Anterior cingulate cortex (tissue), 58 donors: ENCODE measurements at regions not wholly inside any gene's neighbourhood (a gene's known extent, or its start where the extent isn't known, plus 50 kb on each side); places are given as distances from the start of the nearest gene placed in this dataset.
A peak's percentile ranks its signal among the peaks of the same experiment; 100 is the strongest.
"Not testable (repeated sequence)": the region's sequence is repeated elsewhere in the genome, so short reads cannot be mapped to it uniquely, and the experiment has no call there.

Experiments
- DNase-seq, 58 donors: peaks; one replicate each; lab custom pipeline; 2025; lab: John Stamatoyannopoulos, UW

DNA sequence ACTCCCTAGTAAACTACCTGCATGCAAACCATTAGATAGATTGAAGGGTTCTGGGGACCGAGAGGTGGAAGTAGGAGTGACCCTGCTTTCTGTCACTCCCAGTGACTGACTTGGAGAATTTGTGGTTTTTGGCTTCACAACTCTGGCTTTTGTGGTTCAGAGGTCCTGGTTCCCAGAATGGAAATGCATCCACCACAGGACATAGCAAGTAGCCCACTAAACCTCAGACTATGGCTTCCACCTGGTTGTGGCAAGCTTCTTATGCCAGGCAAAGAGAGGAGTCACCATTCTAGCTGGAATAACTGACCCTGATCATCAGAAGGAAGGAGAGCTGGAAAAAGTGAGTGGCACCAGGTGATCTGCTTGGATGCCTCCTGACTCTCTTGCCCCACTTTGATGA, 162.4 kb upstream of the TMEM260 start:
- no peak for DNase-seq

DNA sequence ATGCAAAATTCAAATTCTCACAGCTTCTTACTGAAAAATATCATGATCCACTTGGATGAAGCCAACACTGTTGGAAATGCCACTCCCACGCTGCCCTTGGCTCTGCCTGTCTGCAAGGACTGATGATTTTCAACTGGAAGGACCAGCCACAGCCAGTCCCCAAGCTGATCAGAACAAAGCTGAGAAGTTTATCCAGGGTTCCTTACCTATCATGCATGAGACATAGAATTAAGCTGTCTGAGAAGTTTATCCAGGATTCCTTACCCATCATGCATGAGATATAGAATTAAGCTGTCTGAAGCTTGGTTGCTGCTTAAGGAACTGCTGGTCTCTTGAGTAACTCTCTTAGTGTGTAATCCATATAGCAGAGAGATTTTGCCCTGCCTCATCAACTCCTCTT, 159.8 kb upstream of the TMEM260 start:
- no peak for DNase-seq

DNA sequence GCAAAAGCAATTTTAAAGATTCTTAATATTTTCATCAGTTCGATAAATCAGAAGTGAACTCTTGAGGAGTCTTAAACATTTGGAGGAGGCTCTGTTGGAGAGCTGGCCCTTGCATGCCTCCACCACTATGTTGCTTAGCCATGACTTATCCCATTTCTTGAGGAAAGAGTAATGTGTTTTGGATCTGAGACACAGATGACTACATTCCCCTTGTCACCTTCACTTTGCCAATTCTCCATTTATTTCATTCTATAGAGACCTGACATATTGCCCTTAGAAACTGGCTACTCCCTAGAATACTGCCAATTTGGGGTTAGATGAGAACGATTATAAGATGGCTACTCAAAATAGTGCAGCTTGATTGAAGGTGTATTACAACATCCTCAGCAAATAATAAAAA, 157.4 kb upstream of the TMEM260 start:
- no peak for DNase-seq

DNA sequence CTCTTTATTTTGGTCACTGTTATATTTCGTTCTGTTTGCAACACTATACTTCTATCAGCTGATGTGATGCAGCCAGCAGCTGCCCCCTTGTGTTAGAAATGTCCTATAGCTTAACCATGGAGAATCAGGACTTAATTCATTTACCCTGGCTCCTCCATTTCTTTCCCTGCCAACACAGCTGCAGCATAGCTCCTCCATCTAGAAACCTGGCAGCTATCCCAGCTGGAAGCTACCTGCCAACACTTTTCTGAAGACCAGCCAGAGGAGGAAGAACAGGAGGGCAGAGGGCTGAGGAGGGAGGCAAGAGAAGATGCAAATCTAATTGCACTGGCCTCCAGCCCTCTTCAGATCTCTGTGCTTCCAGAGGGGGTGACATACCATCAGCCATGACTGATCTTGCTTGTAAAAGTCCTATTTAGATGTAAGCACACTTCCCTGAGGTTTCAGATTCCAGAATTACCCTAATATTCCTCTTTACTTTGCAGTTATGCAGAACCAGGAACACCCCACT, 156.8 kb upstream of the TMEM260 start:
- peak in 42 of 58 donors; percentile 3 to 58 (median 28) for DNase-seq

DNA sequence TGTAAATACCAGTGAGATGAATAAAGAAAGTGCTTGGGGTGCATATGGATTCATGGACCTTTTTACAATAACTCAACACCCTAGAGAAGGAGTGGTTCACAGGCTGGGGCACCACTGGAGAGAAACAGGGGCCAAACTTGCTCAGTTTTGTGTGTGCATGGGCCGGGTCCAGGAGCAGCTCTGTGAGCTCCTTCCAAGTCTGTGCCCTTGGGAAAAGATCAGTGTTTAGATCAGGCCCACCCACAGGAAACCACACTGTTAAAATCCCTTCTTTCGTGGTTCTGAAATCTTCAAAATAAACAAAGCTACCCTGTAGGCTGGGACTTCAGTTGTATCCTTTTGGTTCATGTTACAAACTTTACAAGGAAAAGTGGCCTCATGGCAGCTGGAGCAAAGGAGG, 156.1 kb upstream of the TMEM260 start:
- DNase-seq, result no peak

DNA sequence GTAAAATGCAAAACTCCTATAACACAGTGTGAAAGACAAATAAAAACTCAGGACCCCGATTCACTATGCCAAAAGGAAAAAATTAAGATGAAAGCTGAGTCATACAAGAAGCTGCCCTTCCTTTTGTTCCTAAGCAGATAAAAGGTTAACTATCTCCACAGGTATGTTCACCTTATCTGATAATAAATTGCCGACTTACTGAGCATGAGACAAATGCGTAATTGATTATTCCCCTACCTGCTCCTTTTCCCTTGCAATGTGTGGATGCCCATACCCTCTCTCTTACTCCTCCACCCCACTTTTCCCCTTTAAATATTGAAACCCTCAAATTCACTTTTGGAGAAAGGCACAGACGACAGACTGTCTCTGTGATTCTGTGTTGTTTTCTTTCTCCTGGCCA, 148.6 kb upstream of the TMEM260 start:
- DNase-seq, result no peak

DNA sequence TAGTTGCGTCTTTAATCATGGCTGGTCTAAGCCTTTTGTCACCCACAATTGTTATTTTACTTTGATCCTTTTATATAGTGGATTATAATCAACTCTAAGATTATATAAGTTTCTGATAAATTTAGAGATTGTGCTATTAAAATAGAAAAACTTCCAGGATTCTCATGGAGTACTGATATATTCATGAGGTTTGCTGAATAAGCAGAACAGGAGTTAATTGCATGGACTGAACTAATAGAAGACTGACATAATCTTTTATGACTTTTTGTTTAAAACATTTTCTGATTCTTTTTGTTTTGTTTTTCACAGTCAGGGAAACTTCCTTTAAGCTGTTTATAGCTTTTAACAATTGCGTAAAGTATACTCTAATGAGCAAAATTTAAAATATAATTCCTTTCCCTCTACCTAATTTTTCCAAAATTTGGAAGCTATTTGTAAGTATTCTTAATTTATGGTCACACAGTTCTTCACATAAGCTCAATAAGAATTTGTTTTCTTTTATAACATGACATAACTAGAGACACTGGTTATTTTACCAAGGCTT, 129.9 kb upstream of the TMEM260 start:
- no peak for DNase-seq

DNA sequence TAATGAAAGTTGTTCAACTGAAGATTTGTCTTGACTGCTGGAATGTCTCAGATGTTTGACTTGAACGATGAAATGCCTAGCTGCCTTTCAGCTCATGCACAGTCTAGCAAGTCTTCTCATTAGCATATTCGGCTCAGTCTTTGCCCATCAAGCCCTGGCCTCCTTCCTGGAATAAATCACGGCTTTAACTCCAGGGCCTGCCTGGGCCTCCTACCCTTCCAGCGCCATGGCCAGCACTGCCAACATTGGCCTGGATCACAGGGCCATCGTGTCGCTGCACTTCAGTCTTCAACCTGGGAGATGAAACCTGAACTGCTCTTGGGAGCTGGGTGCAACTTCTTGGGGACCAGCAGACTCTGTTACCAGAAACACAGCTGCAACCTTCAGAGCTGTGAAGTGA, 126.7 kb upstream of the TMEM260 start:
- DNase-seq, result no peak

DNA sequence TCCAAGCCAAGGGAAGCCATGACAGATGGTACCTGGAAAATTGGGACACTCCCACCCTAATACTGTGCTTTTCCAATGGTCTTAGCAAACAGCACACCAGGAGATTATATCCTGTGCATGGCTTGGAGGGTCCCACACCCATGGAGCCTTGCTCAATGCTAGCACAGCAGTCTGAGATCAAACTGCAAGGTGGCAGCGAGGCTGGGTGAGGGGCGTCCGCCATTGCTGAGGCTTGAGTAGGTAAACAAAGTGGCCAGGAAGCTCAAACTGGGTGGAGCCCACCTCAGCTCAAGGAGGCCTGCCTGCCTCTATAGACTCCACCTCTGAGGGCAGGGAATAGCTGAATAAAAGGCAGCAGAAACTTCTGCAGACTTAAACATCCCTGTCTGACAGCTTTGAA, 124.9 kb upstream of the TMEM260 start:
- DNase-seq, result not testable (repeated sequence)

DNA sequence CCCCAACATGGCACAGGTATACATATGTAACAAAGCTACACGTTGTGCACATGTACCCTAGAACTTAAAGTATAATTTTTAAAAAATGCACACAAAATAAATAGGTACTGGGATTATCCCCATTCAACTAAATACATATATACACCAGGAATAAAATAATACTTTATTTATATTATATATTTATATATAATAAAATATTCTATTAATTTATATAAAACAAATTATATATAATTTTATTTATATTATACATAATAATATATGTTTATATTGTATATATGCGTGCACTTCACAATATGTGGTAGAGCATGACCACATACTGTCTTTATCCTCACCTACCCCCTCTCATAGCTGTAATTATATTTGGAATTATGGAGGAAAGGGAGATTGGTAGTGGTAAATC, 119.1 kb upstream of the TMEM260 start:
- DNase-seq, result no peak

DNA sequence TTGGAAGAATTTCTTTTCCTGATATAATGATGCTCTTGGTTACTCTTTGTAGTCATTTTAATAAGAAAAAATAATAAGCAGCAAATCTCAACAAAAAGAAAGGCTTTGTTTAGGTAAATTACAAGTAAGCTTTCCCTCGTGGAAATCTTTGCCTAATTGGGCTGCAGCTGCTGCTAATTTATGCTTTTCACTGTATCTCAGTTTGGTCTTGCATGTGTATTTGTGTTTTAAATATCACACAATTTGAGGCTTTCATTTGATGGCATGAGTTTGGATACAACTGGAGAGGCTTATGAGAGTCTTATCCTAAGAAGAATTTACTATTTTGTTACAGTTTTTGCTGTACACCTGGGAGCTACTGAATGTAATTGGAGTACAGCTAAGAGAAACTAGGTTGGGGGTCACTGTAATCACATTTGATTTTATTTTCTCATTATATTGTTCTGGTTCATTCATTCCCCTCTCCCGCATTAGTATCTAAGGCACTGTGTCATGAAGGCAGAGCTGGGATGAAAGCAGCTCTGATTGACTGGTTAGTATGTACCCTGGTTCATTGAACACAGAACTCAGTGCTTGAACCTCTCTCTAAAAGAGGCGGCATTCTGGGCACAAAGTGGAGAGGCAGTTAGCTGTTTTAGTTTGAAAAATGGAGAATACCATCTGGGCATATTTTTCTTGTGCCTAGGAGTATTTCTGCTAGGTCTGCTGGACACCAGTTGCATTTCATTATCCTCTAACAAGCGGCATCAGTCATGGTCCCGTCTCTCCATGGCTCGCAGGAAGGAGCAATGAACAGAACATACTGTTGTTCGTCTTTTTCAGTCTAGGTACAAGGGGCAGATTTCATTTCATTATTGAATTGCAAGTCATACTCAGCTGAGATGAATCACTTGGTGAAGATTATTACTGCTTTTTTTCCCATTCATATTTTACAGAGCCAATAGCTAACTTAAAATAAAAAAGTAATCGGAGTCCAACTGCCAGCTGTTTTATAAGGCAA, 118.0 kb upstream of the TMEM260 start:
- DNase-seq, result no peak

DNA sequence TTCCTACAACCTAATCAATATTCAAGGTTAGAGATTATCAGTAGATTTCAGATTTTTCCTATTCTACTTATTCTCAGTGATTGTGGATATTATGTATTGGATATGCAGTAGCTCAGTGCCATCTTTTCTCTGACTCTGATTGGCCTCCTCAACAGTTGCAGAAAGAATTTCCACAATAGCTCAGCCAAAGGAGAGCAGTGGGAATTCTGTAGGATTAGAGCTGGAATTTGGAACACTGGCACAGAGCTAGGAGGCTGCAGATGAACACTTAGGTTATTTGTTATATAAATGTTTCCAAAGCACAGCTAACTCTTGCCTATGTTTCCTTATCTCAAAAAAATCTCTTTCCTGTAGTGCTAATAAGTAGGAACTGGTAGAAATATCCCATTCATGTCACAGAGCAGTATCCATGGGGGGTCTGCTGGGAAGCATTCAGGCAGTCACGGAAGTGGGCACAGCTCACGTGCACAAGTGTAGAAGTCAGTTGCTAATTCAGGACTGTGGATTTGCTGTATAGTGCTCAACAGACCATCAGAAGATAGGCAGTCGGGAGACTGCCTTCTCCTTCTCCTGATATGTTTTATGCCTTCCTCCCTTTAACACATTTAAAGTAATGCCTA, 116.2 kb upstream of the TMEM260 start:
- DNase-seq, result no peak

DNA sequence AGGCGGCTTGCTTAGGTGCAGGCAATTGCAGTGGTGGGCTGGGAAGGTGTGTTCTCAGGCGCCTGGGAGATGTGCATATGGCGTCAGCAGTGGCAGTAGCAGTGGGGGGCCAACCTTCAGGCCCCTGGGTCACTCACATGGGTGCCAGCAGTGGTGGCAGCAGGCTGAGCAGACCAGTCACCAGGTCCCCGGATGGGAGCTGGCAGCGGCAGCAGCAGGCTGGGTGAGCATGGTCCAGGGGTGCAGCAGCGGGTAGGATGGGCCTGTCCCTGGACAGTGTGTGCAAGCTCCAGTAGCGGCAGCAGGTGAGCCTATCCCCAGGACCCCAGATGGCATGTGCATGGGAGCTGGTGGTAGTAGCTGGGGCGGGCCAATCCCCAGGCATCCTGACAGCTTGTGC, 108.5 kb upstream of the TMEM260 start:
- no peak for DNase-seq

DNA sequence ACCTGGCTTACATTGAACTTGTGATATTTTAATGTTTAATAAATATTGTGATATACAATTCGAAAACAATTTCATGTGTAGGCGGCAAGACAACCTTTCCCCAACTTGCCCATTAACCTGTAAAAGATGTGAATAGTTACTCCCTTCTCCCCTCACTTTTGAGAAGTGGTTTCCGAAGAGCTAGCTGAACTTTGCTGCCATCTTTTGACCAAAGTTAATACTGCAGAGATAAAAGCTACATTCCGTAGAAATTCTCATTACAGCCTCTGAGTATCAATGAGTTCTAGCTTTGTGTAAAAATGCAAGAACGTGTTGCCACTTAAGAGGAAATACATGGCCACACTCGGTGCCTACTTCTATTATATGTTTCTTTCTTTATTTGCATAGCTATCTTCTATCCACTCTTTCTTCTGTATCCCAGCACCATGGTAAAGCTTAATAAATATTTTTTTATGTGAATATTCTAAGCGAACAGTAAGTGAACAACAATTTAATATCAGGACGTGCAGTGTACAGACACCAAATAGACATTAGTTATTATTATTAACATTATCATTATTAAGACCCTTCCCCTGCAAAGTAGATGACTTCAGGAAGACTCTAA, 105.1 kb upstream of the TMEM260 start:
- DNase-seq, result peak in 2 of 58 donors; percentile 19 to 35

DNA sequence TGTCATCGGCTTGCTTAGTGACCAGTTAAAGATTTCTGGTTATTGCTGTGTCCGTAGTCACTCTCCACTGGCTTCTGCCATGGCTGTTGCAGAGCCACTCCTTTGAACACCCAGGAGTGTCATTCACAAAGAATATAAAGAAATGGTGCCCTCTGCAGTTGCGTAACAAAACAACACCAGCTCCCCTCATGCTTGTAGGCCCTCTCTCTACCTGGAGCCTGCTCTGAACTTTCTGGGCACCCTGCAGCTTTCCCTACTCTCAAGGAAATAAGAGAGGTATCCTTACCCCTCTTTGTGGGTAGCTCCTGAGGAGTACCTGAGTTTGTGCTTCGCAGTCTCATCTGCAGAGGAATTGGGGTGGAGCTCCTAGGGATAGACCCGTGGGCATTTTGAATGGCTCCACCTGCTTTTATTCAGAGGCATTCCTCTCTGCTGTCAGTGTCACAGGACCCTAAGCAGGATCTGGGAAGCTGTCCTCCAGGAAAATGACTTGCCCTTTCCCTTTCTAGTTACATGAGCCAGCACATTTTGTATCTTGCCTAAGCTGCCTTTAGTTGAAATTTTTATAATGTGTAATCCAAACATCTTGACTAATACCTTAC, 97.2 kb upstream of the TMEM260 start:
- DNase-seq, result no peak

DNA sequence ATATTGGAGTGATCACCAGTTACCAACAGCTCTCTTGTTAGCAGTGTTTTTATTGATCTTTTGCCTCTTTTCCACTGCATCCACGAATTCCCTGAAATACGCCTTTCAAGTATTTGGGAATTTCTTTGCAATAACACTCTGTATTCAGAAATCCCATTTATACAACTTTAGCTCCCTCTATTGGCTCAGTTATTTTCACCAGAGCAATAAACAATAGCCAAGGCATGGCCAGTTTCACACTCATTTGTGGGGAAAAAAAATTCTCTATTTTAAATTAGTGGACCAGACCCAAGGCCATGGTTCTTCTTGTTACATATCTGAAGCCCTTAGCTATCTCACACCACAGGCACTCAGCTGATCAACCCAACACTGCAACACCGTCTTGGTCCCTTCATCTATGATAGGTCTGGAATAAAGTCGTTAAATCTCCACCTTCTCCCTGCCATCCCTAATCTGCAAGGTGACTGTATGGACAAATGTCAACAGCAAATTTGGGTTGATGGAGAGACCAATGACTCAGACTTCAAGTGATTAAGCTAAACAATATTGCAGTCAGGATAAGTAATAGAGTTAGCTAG, 92.4 kb upstream of the TMEM260 start:
- peak in 1 of 58 donors; percentile 3 for DNase-seq

DNA sequence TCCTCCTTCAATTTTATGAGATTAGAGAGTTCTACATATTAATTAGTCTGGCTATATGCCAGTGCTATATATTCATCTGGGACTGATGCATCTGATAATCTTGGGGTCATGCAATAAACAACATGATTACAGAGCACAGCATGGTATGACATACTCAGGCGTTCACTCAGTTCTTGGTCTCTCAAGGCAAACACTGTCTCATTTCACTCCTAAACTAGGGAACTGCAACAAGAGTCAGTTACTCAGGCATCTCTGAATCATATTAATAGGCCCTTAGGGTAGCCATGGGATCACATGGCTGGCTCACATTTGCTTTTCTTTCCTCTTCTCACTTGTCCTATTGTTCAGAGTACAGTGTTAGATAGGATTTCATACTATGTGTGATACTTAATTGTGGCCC, 91.8 kb upstream of the TMEM260 start:
- DNase-seq, result no peak

DNA sequence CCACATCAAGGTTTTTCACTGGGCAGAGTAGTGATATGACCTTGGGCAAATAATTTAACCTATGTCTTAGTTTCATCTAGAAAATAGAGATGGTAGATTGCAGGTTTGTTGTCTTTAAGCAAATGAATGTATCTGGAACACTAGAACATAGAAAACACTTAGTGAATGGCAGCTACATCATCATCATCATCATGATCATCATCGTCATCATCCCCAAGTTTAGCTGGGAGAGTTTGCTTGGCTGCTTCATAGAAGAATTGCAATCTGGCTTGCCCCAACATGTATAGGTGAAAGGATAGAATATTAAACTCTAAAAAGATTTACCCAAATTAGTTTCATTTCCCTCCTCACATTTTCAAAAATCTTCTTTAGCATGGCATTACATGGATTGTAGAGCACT, 91.3 kb upstream of the TMEM260 start:
- DNase-seq, result no peak

DNA sequence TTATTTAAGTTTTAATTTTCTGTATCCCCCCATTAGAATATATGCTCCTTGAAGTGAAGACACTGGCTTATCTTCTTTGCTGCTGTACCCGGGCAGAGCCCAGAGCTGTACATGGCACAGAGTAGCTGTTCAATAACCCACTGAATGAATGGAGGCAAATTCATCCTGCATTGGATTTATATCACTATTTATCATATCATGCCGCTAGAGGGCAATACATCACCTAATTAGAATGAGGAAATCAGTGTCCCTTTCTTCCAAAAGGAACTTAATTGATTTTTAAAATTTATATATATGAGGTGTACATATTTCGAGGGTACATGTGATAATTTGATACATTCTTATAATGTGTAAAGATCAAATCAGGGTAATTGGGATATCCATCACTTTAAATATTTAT, 89.2 kb upstream of the TMEM260 start:
- no peak for DNase-seq
